Activated naive CD4-positive, alpha-beta T cell treated with Interleukin-2 at 50 U/mL for 16 hours (primary cell): ENCODE measurements at regions not wholly inside any gene's neighbourhood (a gene's known extent, or its start where the extent isn't known, plus 50 kb on each side); places are given as distances from the start of the nearest gene placed in this dataset.

Experiments used
- DNase-seq: peaks from one replicate; pipeline ENCODE4 v3.0.0-alpha.2; 2020

- DNase-seq: no peak
These were observed 58.6 kb downstream of the TMEM17 start for GRCh38 chr2:62447411-62447810.

GRCh38 chr2:62446491-62446890, 59.5 kb downstream of the TMEM17 start:
- no peak for DNase-seq

- DNase-seq: no peak
These were observed 62.1 kb downstream of the TMEM17 start for GRCh38 chr2:62443886-62444285.

GRCh38 chr2:62443471-62443870, 62.5 kb downstream of the TMEM17 start:
- no peak for DNase-seq

- no peak for DNase-seq
These were observed 64.2 kb downstream of the TMEM17 start for GRCh38 chr2:62441824-62442223.

- DNase-seq: no peak
These were observed 64.6 kb downstream of the TMEM17 start for GRCh38 chr2:62441421-62441820.

GRCh38 chr2:62440281-62440946, 65.6 kb downstream of the TMEM17 start:
- no peak for DNase-seq

GRCh38 chr2:62439425-62439824, 66.6 kb downstream of the TMEM17 start:
- no peak for DNase-seq

- no peak for DNase-seq
These were observed 68.2 kb downstream of the TMEM17 start for GRCh38 chr2:62437785-62438184.

- no peak for DNase-seq
These were observed 70.3 kb downstream of the TMEM17 start for GRCh38 chr2:62435720-62436119.

GRCh38 chr2:62432407-62432806, 73.6 kb downstream of the TMEM17 start:
- no peak for DNase-seq

- no peak for DNase-seq
These were observed 74.5 kb downstream of the TMEM17 start for GRCh38 chr2:62431512-62431911.

- DNase-seq: no peak
These were observed 75.8 kb downstream of the TMEM17 start for GRCh38 chr2:62430146-62430545.

GRCh38 chr2:62427146-62427545, 78.8 kb downstream of the TMEM17 start:
- DNase-seq: no peak

GRCh38 chr2:62426154-62426912, 79.7 kb downstream of the TMEM17 start:
- no peak for DNase-seq

- DNase-seq: no peak
These were observed 80.3 kb downstream of the TMEM17 start for GRCh38 chr2:62425684-62426083.

- DNase-seq: no peak
These were observed 81.1 kb downstream of the TMEM17 start for GRCh38 chr2:62424899-62425298.

- no peak for DNase-seq
These were observed 82.0 kb downstream of the TMEM17 start for GRCh38 chr2:62423883-62424458.

GRCh38 chr2:62423235-62423634, 82.8 kb downstream of the TMEM17 start:
- DNase-seq: no peak

- DNase-seq: no peak
These were observed 90.5 kb downstream of the TMEM17 start for GRCh38 chr2:62415518-62415917.

GRCh38 chr2:62415019-62415431, 91.0 kb downstream of the TMEM17 start:
- DNase-seq: no peak

- no peak for DNase-seq
These were observed 92.8 kb downstream of the TMEM17 start for GRCh38 chr2:62413116-62413663.

GRCh38 chr2:62412347-62412742, 93.7 kb downstream of the TMEM17 start:
- no peak for DNase-seq

GRCh38 chr2:62410926-62411456, 95.0 kb downstream of the TMEM17 start:
- no peak for DNase-seq
